ENCODE measurements at regions not wholly inside any gene's neighbourhood (a gene's known extent, or its start where the extent isn't known, plus 50 kb on each side); places are given as distances from the start of the nearest gene placed in this dataset.
"Not testable (repeated sequence)": the region's sequence is repeated elsewhere in the genome, so short reads cannot be mapped to it uniquely, and the experiment has no call there.

DNA sequence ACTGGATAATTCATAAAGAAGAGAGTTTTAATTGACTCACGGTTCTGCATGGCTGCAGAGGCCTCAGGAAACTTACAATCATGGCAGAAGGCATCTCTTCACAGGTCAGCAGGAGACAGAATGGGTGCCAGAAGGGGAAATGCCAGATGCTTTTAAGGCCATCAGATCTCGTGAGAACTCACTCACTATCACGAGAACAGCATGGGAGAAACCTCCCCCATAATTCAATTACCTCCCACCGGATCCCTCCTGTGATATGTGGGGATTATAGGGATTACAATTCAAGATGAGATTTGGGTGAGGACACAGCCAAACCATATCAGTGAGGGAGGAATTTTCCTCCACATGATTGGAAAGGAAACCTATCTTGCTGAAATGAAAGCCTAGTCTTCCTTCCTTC is 108.1 kb upstream of the TMEM132E start:
- not testable (repeated sequence) for DNase-seq

GRCh38 chr17:34465789-34466188 is 102.8 kb upstream of the CCL1 start:
- DNase-seq: no peak

DNA sequence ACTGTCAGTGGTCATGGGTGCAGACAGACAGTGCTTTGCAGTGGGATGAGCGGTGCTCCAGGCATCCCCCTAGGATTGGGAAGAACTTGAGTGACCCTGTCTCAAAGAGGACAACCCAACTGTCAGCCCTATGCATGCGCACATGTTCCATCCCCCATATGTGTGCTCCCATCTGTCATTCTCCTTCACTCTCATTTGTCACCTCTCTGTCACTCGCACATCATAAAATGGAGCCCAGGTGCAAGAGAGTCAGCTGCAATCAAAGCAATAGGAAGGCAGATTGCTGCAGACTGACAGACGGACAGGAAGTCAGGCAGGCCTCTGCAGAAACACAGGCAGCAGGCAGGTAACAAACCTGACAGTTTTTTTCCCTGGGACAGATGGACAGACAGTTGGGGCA is 101.8 kb upstream of the CCL1 start:
- no peak for DNase-seq

DNA sequence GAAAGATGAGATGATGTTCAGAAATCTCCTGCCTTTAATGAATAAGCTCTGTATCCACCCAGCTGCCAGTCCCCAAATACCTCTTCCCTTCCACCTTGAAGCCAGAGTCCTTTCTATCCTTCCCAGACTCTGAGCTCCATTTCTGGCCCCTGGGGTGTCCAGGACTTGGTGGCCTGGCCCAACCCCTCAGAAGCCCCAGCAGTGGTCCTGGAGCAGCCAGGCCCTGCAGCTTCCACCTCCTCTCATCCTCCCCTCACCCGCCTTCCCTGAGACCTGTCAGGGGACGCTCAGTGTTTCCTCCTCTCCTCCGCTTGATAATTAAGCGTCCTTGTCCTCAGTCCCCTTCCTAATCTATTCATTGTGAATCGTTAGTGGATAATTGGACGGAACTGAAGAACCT is 95.2 kb upstream of the CCL1 start:
- no peak for DNase-seq

GRCh38 chr17:34456121-34456520 is 93.1 kb upstream of the CCL1 start:
- no peak for DNase-seq

- no peak for DNase-seq
Measured at GRCh38 chr17:34452769-34453168, 89.7 kb upstream of the CCL1 start.

- DNase-seq: no peak
Measured at GRCh38 chr17:34451313-34451712, 88.3 kb upstream of the CCL1 start.

DNA sequence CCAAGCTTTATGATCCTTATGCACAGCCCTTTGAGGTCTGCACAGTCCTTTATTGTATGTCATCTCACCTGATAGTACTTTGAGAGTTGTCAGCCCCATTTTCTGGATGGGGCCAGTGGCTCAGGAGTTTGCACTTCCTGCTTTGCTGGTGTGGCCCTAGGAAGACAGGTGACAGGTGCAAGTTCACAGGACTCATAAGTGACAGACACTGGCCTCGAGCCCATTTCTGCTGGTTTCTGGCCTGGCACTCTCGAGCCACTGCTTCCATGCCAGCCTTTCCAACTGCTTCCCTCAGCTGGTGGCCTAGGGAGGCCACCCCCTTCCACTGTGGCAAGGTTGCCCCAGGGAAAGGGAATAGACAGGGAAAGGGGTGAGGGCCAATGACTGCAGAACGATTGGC is 84.4 kb upstream of the CCL1 start:
- DNase-seq: no peak

DNA sequence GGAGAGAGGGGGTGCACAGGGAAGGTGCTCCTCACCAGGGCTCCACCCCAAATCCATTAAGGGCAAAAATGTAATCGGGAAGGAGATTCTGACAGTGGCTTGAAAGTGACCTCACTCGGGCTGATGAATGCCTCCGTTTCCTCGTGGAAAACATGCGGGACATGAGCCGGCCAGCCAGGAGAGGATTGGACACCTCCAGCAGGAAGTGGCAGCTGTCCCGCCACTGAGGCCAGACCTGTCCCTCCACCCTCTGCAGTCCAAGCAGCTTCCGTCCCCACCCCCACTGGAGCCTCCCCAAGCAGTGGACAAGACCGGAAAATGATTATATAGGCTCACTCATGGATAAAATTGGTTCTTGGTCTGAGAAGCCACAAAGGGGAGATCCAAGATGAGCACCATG is 82.1 kb upstream of the CCL1 start:
- no peak for DNase-seq

DNA sequence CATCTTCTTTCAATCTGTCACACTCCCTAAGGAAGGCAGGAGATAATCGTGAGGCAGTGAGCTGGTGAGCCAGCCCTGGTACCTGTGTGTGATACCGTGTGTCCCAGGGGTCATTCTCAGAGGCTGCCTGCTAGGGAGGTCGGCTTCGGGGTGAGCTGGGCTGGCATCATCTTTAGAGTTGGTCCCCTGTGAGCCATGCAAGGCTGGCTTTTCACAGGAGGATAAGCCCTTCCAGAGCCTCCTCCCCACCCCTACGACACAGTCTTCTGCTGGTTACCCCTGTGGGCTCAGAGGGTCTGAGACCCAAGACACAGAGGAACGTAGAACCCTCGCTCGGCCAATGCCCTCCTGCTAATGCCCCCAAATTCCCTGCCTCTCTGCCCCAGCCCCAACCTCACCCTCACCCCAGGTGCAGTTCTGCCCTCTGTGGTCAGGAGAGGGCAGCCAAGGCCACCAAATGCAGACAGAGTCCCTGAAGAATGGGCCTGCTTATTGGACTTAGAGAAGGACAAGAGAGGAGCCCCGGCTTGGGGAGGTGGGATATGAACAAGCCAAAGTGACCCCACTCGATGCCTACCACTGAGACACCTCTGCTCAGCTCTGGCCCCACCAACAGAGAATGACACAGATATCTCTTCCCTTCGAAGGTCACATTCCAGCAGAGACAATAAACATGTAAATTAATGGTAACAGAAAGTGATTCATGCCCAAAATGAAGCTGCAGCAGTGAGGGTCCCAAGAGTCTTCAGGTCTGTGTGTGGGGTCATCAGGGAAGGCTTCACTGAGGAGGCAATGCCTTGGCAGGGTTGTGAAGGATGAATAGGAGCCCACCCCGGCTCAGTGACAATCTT is 80.8 kb upstream of the CCL1 start:
- DNase-seq: no peak

DNA sequence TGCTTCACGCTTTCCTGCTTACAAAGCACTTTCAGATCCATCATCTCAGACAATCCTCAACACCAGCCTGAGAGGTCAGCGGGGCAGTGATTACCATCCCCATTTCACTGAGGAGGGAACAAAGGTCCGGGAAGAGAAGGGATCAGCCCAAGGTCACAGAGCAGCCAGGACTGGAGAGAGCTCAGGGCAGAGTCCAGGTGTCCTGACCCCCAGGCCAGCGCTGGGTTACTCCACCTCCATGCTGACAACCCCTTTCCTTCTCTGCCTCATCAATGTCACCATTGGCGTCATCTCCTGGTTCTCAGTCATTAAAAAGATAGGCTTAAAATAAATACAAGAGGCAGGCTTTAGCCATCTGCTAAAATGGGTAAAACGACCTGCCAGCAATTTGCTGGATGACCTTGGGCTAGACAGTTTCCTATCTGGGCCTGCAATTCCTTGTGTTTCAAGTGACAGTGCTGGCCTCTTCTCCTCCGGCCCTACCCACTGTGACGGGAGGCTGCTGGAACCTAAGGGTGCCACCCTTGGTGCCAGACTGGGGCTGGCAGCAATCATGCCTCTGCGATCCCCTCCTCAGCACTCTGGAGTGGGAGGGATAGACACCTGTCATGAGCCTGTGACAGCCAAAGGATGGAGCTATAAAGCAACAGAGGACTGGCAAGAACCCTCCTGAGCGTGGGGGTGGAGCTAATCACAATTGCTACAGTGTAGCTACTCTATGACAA is 79.5 kb upstream of the CCL1 start:
- DNase-seq: no peak

GRCh38 chr17:34437188-34437587 is 74.2 kb upstream of the CCL1 start:
- no peak for DNase-seq

- DNase-seq: no peak
Measured at GRCh38 chr17:34436607-34437006, 73.6 kb upstream of the CCL1 start.

GRCh38 chr17:34435182-34435928 is 72.3 kb upstream of the CCL1 start:
- DNase-seq: no peak

- DNase-seq: no peak
Measured at GRCh38 chr17:34434052-34434451, 71.0 kb upstream of the CCL1 start.

- DNase-seq: no peak
Measured at GRCh38 chr17:34424814-34425491, 61.9 kb upstream of the CCL1 start.

GRCh38 chr17:34423978-34424813 is 61.2 kb upstream of the CCL1 start:
- no peak for DNase-seq

DNA sequence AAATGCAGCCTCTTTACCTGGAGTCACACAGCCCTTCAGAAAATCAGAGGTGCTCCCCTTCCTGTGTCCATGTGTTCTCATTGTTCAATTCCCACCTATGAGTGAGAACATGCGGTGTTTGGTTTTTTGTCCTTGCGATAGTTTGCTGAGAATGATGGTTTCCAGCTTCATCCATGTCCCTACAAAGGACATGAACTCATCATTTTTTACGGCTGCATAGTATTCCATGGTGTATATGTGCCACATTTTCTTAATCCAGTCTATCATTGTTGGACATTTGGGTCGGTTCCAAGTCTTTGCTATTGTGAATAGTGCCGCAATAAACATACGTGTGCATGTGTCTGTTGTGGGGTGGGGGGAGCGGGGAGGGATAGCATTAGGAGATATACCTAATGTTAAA is 60.3 kb upstream of the CCL1 start:
- not testable (repeated sequence) for DNase-seq

DNA sequence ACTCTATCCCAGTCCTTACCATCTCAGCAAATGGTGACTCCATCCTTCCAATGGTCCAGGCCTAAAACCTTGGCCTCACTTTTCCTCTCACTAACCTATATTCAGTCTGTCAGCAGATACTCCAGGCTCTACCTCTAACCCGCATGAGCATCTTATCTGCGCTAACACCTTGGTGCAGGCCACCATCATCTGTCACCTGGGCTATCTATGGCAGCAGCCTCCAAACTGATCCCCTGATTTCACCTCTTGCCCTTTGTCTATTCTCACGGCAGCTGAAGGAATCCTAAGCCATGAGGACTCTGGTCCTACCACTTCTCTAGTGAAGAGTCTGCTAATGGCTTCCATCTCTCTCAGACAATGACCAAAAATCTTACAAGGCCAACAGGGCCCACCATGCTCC is 57.9 kb upstream of the CCL1 start:
- DNase-seq: no peak

- peak; percentile 68 for DNase-seq
Measured at GRCh38 chr17:34420254-34420766, 57.3 kb upstream of the CCL1 start.

- DNase-seq: no peak
Measured at GRCh38 chr17:34416116-34416515, 53.1 kb upstream of the CCL1 start.

DNA sequence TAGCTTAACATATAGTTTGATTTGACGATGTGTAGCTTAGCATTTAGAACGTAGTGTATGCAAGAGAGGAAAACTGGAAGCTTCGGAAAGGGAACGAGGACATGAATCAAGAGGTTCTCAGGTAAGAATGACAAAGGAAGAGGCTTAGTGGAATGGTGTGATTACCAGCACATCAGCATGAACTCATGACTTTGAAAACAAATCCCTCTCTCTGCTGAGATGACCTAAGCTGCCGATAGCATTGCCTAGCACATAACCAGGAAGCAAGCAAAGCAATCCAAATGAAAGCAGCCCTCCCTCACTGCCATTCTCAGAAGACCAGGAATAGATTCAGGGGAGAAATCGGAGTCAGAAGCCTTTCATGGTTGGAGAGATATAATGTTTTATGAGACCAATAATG is 51.3 kb upstream of the CCL1 start:
- DNase-seq: no peak

All from CD4-positive, alpha-beta T cell treated with Interleukin-17A for 4 hours (primary cell).